Astrocyte (in vitro differentiated cells and primary cell): ENCODE measurements at regions not wholly inside any gene's neighbourhood (a gene's known extent, or its start where the extent isn't known, plus 50 kb on each side); places are given as distances from the start of the nearest gene placed in this dataset.
"Not testable (repeated sequence)": the region's sequence is repeated elsewhere in the genome, so short reads cannot be mapped to it uniquely, and the experiment has no call there.

Source experiments
- DNase-seq: peaks from one replicate; pipeline ENCODE4 v3.0.0-alpha.2; 2010; ENCODE audit warnings: low read depth
- FAIRE-seq: peaks from 2 replicates; lab custom pipeline; 2011; peaks lifted over from hg19 to GRCh38; lab: Jason Lieb, UNC
- H2AFZ ChIP-seq: 2 replicates; pipeline ENCODE4 v1.6.0; 2012; ENCODE audit warnings: low read depth, low read length, inconsistent platforms
- H3K27ac ChIP-seq: 2 replicates; pipeline ENCODE4 v1.5.1; 2011; ENCODE audit warnings: low read depth, low read length, inconsistent platforms
- H3K27me3 ChIP-seq: 2 replicates; pipeline ENCODE4 v1.6.0; 2011; ENCODE audit warnings: low read length, inconsistent platforms; ENCODE audit not compliant: insufficient read depth
- H3K36me3 ChIP-seq: 2 replicates; pipeline ENCODE4 v1.5.1; 2011; ENCODE audit warnings: low read length, inconsistent platforms; ENCODE audit not compliant: insufficient read depth
- H3K4me1 ChIP-seq: 2 replicates; pipeline ENCODE4 v1.5.1; 2011; ENCODE audit warnings: low read length, inconsistent platforms; ENCODE audit not compliant: insufficient read depth
- H3K4me2 ChIP-seq: 2 replicates; pipeline ENCODE4 v1.6.0; 2012; ENCODE audit warnings: low read length, inconsistent platforms
- H3K4me3 ChIP-seq: 2 replicates; pipeline ENCODE4 v1.5.1; 2011; ENCODE audit warnings: low read depth, mild to moderate bottlenecking, low read length, inconsistent platforms; ENCODE audit not compliant: insufficient read depth
- H3K79me2 ChIP-seq: 2 replicates; pipeline ENCODE4 v1.6.0; 2012; ENCODE audit warnings: mild to moderate bottlenecking, low read length, inconsistent platforms; ENCODE audit not compliant: insufficient read depth
- H3K9ac ChIP-seq: 2 replicates; pipeline ENCODE4 v1.6.0; 2012; ENCODE audit warnings: mild to moderate bottlenecking, low read length, inconsistent platforms
- H3K9me3 ChIP-seq: 2 replicates; pipeline ENCODE4 v1.5.1; 2012; ENCODE audit warnings: low read depth, mild to moderate bottlenecking, low read length, inconsistent platforms; ENCODE audit not compliant: insufficient read depth
- H4K20me1 ChIP-seq: 2 replicates; pipeline ENCODE4 v1.6.0; 2012; ENCODE audit warnings: low read length, inconsistent platforms; ENCODE audit not compliant: insufficient read depth
- H3K27ac Mint-ChIP-seq: one replicate; pipeline ENCODE4 v1.8.0; 2021; ENCODE audit warnings: mild to moderate bottlenecking, mixed read lengths; ENCODE audit not compliant: unreplicated experiment
- H3K27me3 Mint-ChIP-seq: one replicate; pipeline ENCODE4 v1.8.0; 2021; ENCODE audit warnings: low read depth, mixed read lengths; ENCODE audit not compliant: unreplicated experiment
- H3K36me3 Mint-ChIP-seq: one replicate; pipeline ENCODE4 v1.8.0; 2021; ENCODE audit warnings: low read depth, mixed read lengths; ENCODE audit not compliant: unreplicated experiment
- H3K4me1 Mint-ChIP-seq: one replicate; pipeline ENCODE4 v1.8.0; 2021; ENCODE audit warnings: low read depth, mixed read lengths; ENCODE audit not compliant: unreplicated experiment
- H3K4me3 Mint-ChIP-seq: one replicate; pipeline ENCODE4 v1.8.0; 2021; ENCODE audit warnings: mild to moderate bottlenecking, moderate library complexity, mixed read lengths; ENCODE audit not compliant: unreplicated experiment
- H3K9me3 Mint-ChIP-seq: one replicate; pipeline ENCODE4 v1.8.0; 2021; ENCODE audit warnings: mild to moderate bottlenecking, mixed read lengths; ENCODE audit not compliant: unreplicated experiment
- CTCF ChIP-seq: IDR thresholded peaks from 2 replicates; pipeline ENCODE4 v1.5.1; 2011; ENCODE audit warnings: low read depth, mild to moderate bottlenecking, inconsistent platforms, low read length, moderate library complexity; ENCODE audit not compliant: insufficient read depth
- EZH2 ChIP-seq: IDR thresholded peaks from 2 replicates; pipeline ENCODE4 v1.6.1; 2012; ENCODE audit warnings: mild to moderate bottlenecking, low read length, inconsistent platforms; ENCODE audit not compliant: insufficient read depth

GRCh38 chr7:89845952-89846351 lies 308.3 kb upstream of the STEAP1 start:
- TF ChIP-seq EZH2 (no peak), CTCF (no peak)
- Mint-ChIP-seq H3K27me3 (no peaks in the 10 kb centered on the region), H3K4me3 (no peak overlapping the region), H3K9me3 (no peaks in the 10 kb centered on the region), H3K4me1 (no peaks in the 10 kb centered on the region), H3K27ac (no peak overlapping the region), H3K36me3 (no peaks in the 10 kb centered on the region)
- DNase-seq = no peak
- no peaks in the 10 kb centered on the region for H3K36me3 ChIP-seq
- no peaks in the 10 kb centered on the region for H3K27me3 ChIP-seq
- no peak for FAIRE-seq
- no peaks in the 10 kb centered on the region for H3K9me3 ChIP-seq
- no peak overlapping the region for H3K4me3 ChIP-seq
- no peak overlapping the region for H3K4me2 ChIP-seq
- no peak overlapping the region for H3K9ac ChIP-seq
- H3K79me2 ChIP-seq = no peaks in the 10 kb centered on the region
- no peak overlapping the region for H2AFZ ChIP-seq
- H3K4me1 ChIP-seq = no peaks in the 10 kb centered on the region
- H4K20me1 ChIP-seq = no peaks in the 10 kb centered on the region
- H3K27ac ChIP-seq = no peak overlapping the region

GRCh38 chr7:89849052-89849451 lies 305.2 kb upstream of the STEAP1 start:
- no peak overlapping the region for H3K4me3 Mint-ChIP-seq
- H3K27me3 Mint-ChIP-seq = no peaks in the 10 kb centered on the region
- H3K9me3 Mint-ChIP-seq = no peaks in the 10 kb centered on the region
- no peaks in the 10 kb centered on the region for H3K4me1 Mint-ChIP-seq
- Histone ChIP-seq H4K20me1 (no peaks in the 10 kb centered on the region), H3K27ac (no peak overlapping the region), H3K4me1 (no peaks in the 10 kb centered on the region), H3K36me3 (no peaks in the 10 kb centered on the region), H3K79me2 (no peaks in the 10 kb centered on the region), H3K9ac (no peak overlapping the region), H3K4me2 (no peak overlapping the region), H3K9me3 (no peaks in the 10 kb centered on the region), H2AFZ (no peak overlapping the region), H3K27me3 (no peaks in the 10 kb centered on the region), H3K4me3 (no peak overlapping the region)
- H3K27ac Mint-ChIP-seq = no peak overlapping the region
- FAIRE-seq (no peak), DNase-seq (no peak)
- TF ChIP-seq EZH2 (no peak), CTCF (no peak)
- H3K36me3 Mint-ChIP-seq = no peaks in the 10 kb centered on the region

GRCh38 chr7:89857053-89857452 lies 297.2 kb upstream of the STEAP1 start:
- H3K4me1 ChIP-seq, FAIRE-seq, H3K4me1 Mint-ChIP-seq, H4K20me1 ChIP-seq, H3K36me3 ChIP-seq, DNase-seq, H3K27ac Mint-ChIP-seq, H3K36me3 Mint-ChIP-seq, H3K4me3 ChIP-seq, H3K9me3 Mint-ChIP-seq, H3K4me3 Mint-ChIP-seq, H3K27ac ChIP-seq, H3K9me3 ChIP-seq, H3K27me3 ChIP-seq, H3K27me3 Mint-ChIP-seq, H2AFZ ChIP-seq, H3K79me2 ChIP-seq, H3K4me2 ChIP-seq, H3K9ac ChIP-seq: not testable (repeated sequence)
